Neural cell (in vitro differentiated cells): ENCODE measurements at regions not wholly inside any gene's neighbourhood (a gene's known extent, or its start where the extent isn't known, plus 50 kb on each side); places are given as distances from the start of the nearest gene placed in this dataset.

Experiments used
- POLR2AphosphoS5 ChIP-seq: IDR thresholded peaks from 2 replicates; pipeline ENCODE4 v1.6.1; 2012
- TAF1 ChIP-seq: IDR thresholded peaks from 2 replicates; pipeline ENCODE4 v1.6.1; 2012; ENCODE audit warnings: low read depth
- TF ChIP-seq, protein P1 (sequence below): fragments of 450-650 bp; IDR thresholded peaks from 2 replicates; pipeline ENCODE4 v1.5.1; 2014; ENCODE audit warnings: antibody characterized with exemption, mild to moderate bottlenecking, moderate library complexity; ENCODE audit not compliant: poor library complexity, severe bottlenecking

DNA sequence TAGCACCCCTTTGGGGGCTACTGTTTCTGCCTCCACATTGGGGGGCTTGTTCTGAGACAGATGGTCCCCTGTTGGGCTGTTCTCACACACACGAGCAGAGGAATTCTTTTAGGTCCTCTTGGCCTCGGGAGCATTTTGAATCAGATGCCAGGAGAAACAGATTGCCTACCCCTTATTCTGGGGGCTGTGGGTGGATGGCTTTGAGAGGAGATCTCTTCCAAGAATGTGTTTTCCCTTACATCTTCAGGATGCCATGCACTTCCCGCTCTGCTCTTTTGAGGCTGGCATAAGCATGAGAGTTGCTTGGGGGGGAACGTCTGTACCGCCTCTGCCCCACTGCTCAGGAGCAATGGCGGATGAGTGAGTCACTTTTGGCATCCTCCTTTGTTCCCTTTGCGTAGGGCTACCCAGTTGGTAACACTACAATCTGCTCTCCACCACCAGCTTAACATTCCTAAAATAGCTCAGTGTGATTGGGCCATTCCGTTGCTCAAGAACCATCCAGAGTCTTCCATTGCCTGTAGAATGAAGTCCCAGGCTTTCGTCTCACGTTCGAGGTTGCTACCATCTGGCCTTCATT is 154.4 kb downstream of the RPLP1 start:
- TF ChIP-seq, protein P1, sequence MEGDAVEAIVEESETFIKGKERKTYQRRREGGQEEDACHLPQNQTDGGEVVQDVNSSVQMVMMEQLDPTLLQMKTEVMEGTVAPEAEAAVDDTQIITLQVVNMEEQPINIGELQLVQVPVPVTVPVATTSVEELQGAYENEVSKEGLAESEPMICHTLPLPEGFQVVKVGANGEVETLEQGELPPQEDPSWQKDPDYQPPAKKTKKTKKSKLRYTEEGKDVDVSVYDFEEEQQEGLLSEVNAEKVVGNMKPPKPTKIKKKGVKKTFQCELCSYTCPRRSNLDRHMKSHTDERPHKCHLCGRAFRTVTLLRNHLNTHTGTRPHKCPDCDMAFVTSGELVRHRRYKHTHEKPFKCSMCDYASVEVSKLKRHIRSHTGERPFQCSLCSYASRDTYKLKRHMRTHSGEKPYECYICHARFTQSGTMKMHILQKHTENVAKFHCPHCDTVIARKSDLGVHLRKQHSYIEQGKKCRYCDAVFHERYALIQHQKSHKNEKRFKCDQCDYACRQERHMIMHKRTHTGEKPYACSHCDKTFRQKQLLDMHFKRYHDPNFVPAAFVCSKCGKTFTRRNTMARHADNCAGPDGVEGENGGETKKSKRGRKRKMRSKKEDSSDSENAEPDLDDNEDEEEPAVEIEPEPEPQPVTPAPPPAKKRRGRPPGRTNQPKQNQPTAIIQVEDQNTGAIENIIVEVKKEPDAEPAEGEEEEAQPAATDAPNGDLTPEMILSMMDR = no peak
- TF ChIP-seq POLR2AphosphoS5 = no peak
- no peak for TF ChIP-seq TAF1
